Spleen (tissue), 11 donors: ENCODE measurements at regions not wholly inside any gene's neighbourhood (a gene's known extent, or its start where the extent isn't known, plus 50 kb on each side); places are given as distances from the start of the nearest gene placed in this dataset.

Experiments used
- DNase-seq: peaks from one replicate; pipeline ENCODE4 v3.0.0-alpha.2; 2020
- H3K27ac ChIP-seq, 8 donors: fragments of 200-600 bp; sonication (generic) in 7 of 8; 1 replicate in 4 of 8; 2 replicates in 4 of 8; pipeline versions ENCODE4 v1.5.0 to v1.8.0; 2016 to 2021; ENCODE audit warnings: inconsistent platforms in 4 of 8, mild to moderate bottlenecking in 4 of 8, moderate library complexity in 1 of 8
- H3K27me3 ChIP-seq, 7 donors: fragments of 200-600 bp; sonication (generic) in 6 of 7; replicated peaks in 1 of 7; 1 replicate in 4 of 7; 2 replicates in 3 of 7; pipeline versions ENCODE4 v1.5.0 to v1.8.0; 2016 to 2021; ENCODE audit warnings: inconsistent platforms in 3 of 7, mild to moderate bottlenecking in 1 of 7
- H3K36me3 ChIP-seq, 6 donors: fragments of 200-600 bp; sonication (generic) in 5 of 6; 1 replicate in 4 of 6; 2 replicates in 2 of 6; pipeline versions ENCODE4 v1.5.0 to v1.8.0; 2016 to 2021; ENCODE audit warnings: inconsistent platforms in 2 of 6
- H3K4me1 ChIP-seq, 6 donors: fragments of 200-600 bp; sonication (generic) in 5 of 6; 1 replicate in 3 of 6; 2 replicates in 3 of 6; pipeline versions ENCODE4 v1.5.0 to v1.8.0; 2016 to 2021; ENCODE audit warnings: inconsistent platforms in 3 of 6
- H3K4me3 ChIP-seq, 8 donors: fragments of 200-600 bp; sonication (generic) in 7 of 8; 1 replicate in 4 of 8; 2 replicates in 4 of 8; pipeline versions ENCODE4 v1.5.0 to v1.8.0; 2016 to 2021; ENCODE audit warnings: inconsistent platforms in 4 of 8, mild to moderate bottlenecking in 4 of 8, moderate library complexity in 2 of 8
- H3K9me3 ChIP-seq, 8 donors: fragments of 200-600 bp; sonication (generic) in 7 of 8; 1 replicate in 4 of 8; 2 replicates in 4 of 8; pipeline versions ENCODE4 v1.5.0 to v1.8.0; 2016 to 2021; ENCODE audit warnings: inconsistent platforms in 4 of 8
- CTCF ChIP-seq, 11 experiments: fragments of 200-600 bp in 7 of 11; fragments of 450-650 bp in 4 of 11; sonication (generic) in 4 of 11; IDR thresholded peaks in 8 of 11; conservative IDR thresholded peaks in 3 of 11; 1 replicate in 7 of 11; 2 replicates in 4 of 11; pipeline versions ENCODE4 v1.4.0 to v1.8.0; 2016 to 2021; ENCODE audit warnings: antibody characterized with exemption in 11 of 11, inconsistent platforms in 4 of 11, mild to moderate bottlenecking in 1 of 11
- POLR2A ChIP-seq, 3 donors: fragments of 450-650 bp; IDR thresholded peaks; one replicate each; pipeline ENCODE4 v1.5.1; 2017; ENCODE audit warnings: antibody characterized with exemption in 3 of 3, mild to moderate bottlenecking in 1 of 3
- POLR2AphosphoS5 ChIP-seq, 3 donors: sonication (generic); formaldehyde crosslinking; IDR thresholded peaks; one replicate each; pipeline ENCODE4 v1.5.1; 2017; ENCODE audit warnings: antibody characterized with exemption in 3 of 3
- WGBS, 5 donors: extraction: QIAGEN DNeasy Blood & Tissue Kit in 3 of 5; methylation state at CpG; one replicate each; pipeline versions ENCODE4 v1.1.5 to v1.1.7; 2013 to 2018; 5-methylcytosine and 5-hydroxymethylcytosine counted together
- intact Hi-C: fragments of 100-400 bp; cut with DNase I; formaldehyde crosslinking; loops from one replicate; pipeline ENCODE4 v1.15.0; 2023; ENCODE audit warnings: low total_unique reads
- donor health status: healthy with polysubstance abuse.
- donor health status: DM: no; HTN: no; CAD: no; lungs with moderate emphysema.
- donor health status: DM: no; HTN: no; CAD: no.
- donor health status: Bipolar disorder and iron deficiency.
- donor health status: healthy.
- donor health status: DM: no; HTN: no; CAD: no.
- donor health status: DM: yes; HTN: yes; CAD: no.

GRCh38 chr2:177038787-177039484 lies 173.7 kb upstream of the HNRNPA3 start:
- Histone ChIP-seq H3K9me3 (no peaks in the 10 kb centered on the region), H3K27ac (no peak overlapping the region), H3K27me3 (peaks cover 0 to 14% (median 0%) of the 10 kb centered on the region in 7 donors), H3K4me1 (no peaks in the 10 kb centered on the region), H3K4me3 (no peak overlapping the region), H3K36me3 (no peaks in the 10 kb centered on the region)
- intact Hi-C loops, result no loop called here
- no peak for DNase-seq
- TF ChIP-seq CTCF (IDR thresholded peaks at IDR 0.05 in 8 of 11, conservative IDR thresholded peaks at IDR 0.05 in 3 of 11) (no peak), POLR2AphosphoS5 (IDR thresholded peaks at IDR 0.05) (no peak), POLR2A (IDR thresholded peaks at IDR 0.05) (no peak)
- 71 to 87% (median 77%) methylated on average over 14 of the region's 14 CpGs for WGBS, 5 donors

GRCh38 chr2:177042311-177042710 lies 170.3 kb upstream of the HNRNPA3 start:
- 82 to 94% (median 90%) methylated on average over 3 of the region's 3 CpGs for WGBS, 5 donors
- no peaks in the 10 kb centered on the region for H3K36me3 ChIP-seq
- TF ChIP-seq CTCF (IDR thresholded peaks at IDR 0.05 in 8 of 11, conservative IDR thresholded peaks at IDR 0.05 in 3 of 11) (no peak), POLR2A (IDR thresholded peaks at IDR 0.05) (no peak), POLR2AphosphoS5 (IDR thresholded peaks at IDR 0.05) (no peak)

GRCh38 chr2:177044671-177045070 lies 167.9 kb upstream of the HNRNPA3 start:
- H3K27ac ChIP-seq, result no peak overlapping the region
- WGBS, 5 donors, result 78 to 91% (median 83%) methylated on average over 1 to 2 of the region's 2 CpGs
- H3K27me3 ChIP-seq, result peaks cover 0 to 6% (median 0%) of the 10 kb centered on the region in 7 donors
- H3K9me3 ChIP-seq, result peaks cover 0 to 10% (median 2%) of the 10 kb centered on the region in 8 donors
- no peaks in the 10 kb centered on the region for H3K4me1 ChIP-seq
- DNase-seq, result no peak
- intact Hi-C loops, result no loop called here
- H3K36me3 ChIP-seq, result no peaks in the 10 kb centered on the region
- H3K4me3 ChIP-seq, result no peak overlapping the region
- no peak for TF ChIP-seq POLR2A (IDR thresholded peaks at IDR 0.05)
- no peak for TF ChIP-seq POLR2AphosphoS5 (IDR thresholded peaks at IDR 0.05)
- no peak for TF ChIP-seq CTCF (IDR thresholded peaks at IDR 0.05 in 8 of 11, conservative IDR thresholded peaks at IDR 0.05 in 3 of 11)

More at GRCh38 chr2:177042311-177042710, 170.3 kb upstream of the HNRNPA3 start:
- intact Hi-C loops, result no loop called here
- no peak for DNase-seq
- peaks cover 0 to 14% (median 0%) of the 10 kb centered on the region in 7 donors for H3K27me3 ChIP-seq
- H3K27ac ChIP-seq, result no peak overlapping the region
- no peak overlapping the region for H3K4me3 ChIP-seq
- H3K9me3 ChIP-seq, result peaks cover 0 to 1% (median 0%) of the 10 kb centered on the region in 8 donors
- H3K4me1 ChIP-seq, result no peaks in the 10 kb centered on the region

- no peak for TF ChIP-seq POLR2AphosphoS5 (IDR thresholded peaks at IDR 0.05)
- no peak for TF ChIP-seq CTCF (IDR thresholded peaks at IDR 0.05 in 8 of 11, conservative IDR thresholded peaks at IDR 0.05 in 3 of 11)
- Histone ChIP-seq H3K4me1 (no peaks in the 10 kb centered on the region), H3K36me3 (no peaks in the 10 kb centered on the region), H3K4me3 (no peak overlapping the region), H3K9me3 (peaks cover 0 to 10% (median 2%) of the 10 kb centered on the region in 8 donors), H3K27ac (no peak overlapping the region), H3K27me3 (no peaks in the 10 kb centered on the region)
- DNase-seq, result no peak
- intact Hi-C loops, result no loop called here
Observed at GRCh38 chr2:177048981-177049380, 163.6 kb upstream of the HNRNPA3 start.
